ENCODE measurements at regions not wholly inside any gene's neighbourhood (a gene's known extent, or its start where the extent isn't known, plus 50 kb on each side); places are given as distances from the start of the nearest gene placed in this dataset.

DNA sequence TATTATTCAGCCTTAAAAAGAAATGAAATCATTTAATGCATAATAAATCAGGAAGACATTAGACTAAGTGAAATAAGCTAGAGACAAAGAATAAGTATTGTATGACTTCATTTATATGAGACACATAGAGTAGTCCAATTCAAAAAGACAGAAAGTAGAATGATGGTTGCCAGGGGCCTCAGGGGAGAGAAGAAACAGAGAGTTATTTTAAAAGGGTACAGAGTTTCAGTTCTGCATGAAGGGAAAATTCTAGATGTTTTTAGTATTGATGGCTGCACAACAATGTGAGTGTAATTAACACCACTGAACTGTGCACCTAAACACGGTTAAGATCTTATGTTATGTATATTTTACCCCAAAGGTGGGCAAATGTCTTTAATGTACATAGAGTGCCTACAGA is 1407.9 kb upstream of the MAP3K7 start:
- H3K36me3 ChIP-seq (ENCODE audit: control insufficient read depth in 2 of 2, insufficient read depth in 2 of 2, low read length in 1 of 2): no peaks in the 10 kb centered on the region
- ChIA-PET RAD21 (ENCODE audit: unreplicated experiment) (no interaction called here), POLR2A (no interaction called here), SMC1A (ENCODE audit: uncharacterized antibody, unreplicated experiment) (no interaction called here), CTCF (no interaction called here)
- TF ChIP-seq ATF7 (IDR thresholded peaks at IDR 0.05; ENCODE audit: low read depth): 0 out of 2 replicates have a peak, but pooled peaks have one; percentile 14
- no peak for TF ChIP-seq SUZ12 (IDR thresholded peaks at IDR 0.05; ENCODE audit: unreplicated experiment)
- peak; percentile 5; the same call in 1 of the 2 replicates for TF ChIP-seq SPI1 (IDR thresholded peaks at IDR 0.05; ENCODE audit: borderline replicate concordance, insufficient read depth, low read depth, low read length)
- H3K4me2 ChIP-seq (ENCODE audit: control insufficient read depth, insufficient read depth): no peak overlapping the region
- no peak overlapping the region for H3K4me3 ChIP-seq
- FAIRE-seq (no peak), DNase-seq (ENCODE audit: low read depth, low spot score) (no peak), ATAC-seq (peak; percentile 58)
- BruUV-seq (replicated peaks): no TSS peak
- H3K27ac ChIP-seq (ENCODE audit: control insufficient read depth, insufficient read depth): no peak overlapping the region
- no peaks in the 10 kb centered on the region for H3K9me3 ChIP-seq (replicated peaks; ENCODE audit: control insufficient read depth, insufficient read depth, low read length)
- H3K27me3 ChIP-seq (replicated peaks in 1 of 2; ENCODE audit: control insufficient read depth in 2 of 2, insufficient read depth in 2 of 2, low read length in 1 of 2): no peaks in the 10 kb centered on the region
- H3K9ac ChIP-seq (ENCODE audit: control insufficient read depth, insufficient read depth, low read length): no peak overlapping the region
- intact Hi-C loops (cut with micrococcal nuclease; ENCODE audit: unreplicated experiment): no loop called here
- no peak overlapping the region for H2AFZ ChIP-seq (ENCODE audit: control insufficient read depth, low read depth, low read length)
- 44% methylated on average over 1 of the region's 1 CpG for WGBS (ENCODE audit: insufficient coverage, insufficient replicate concordance, low lambda C conversion rate, missing lambda C conversion rate)
- in situ Hi-C loops (cut with MboI): no loop called here
- H3K4me1 ChIP-seq (ENCODE audit: control insufficient read depth, insufficient read depth, low read length): no peaks in the 10 kb centered on the region
- H4K20me1 ChIP-seq (ENCODE audit: control insufficient read depth, insufficient read depth): no peaks in the 10 kb centered on the region
- no peaks in the 10 kb centered on the region for H3K79me2 ChIP-seq (ENCODE audit: control insufficient read depth, insufficient read depth, low read length)

GRCh38 chr6:91982559-91982958 is 1395.7 kb upstream of the MAP3K7 start:
- ChIA-PET CTCF (no interaction called here), POLR2A (no interaction called here), RAD21 (ENCODE audit: unreplicated experiment) (no interaction called here), SMC1A (ENCODE audit: uncharacterized antibody, unreplicated experiment) (no interaction called here)
- Histone ChIP-seq H3K4me3 (no peak overlapping the region), H3K9me3 (replicated peaks; ENCODE audit: control insufficient read depth, insufficient read depth, low read length) (no peaks in the 10 kb centered on the region), H2AFZ (ENCODE audit: control insufficient read depth, low read depth, low read length) (no peak overlapping the region), H3K79me2 (ENCODE audit: control insufficient read depth, insufficient read depth, low read length) (no peaks in the 10 kb centered on the region), H4K20me1 (ENCODE audit: control insufficient read depth, insufficient read depth) (no peaks in the 10 kb centered on the region), H3K27me3 (replicated peaks in 1 of 2; ENCODE audit: control insufficient read depth in 2 of 2, insufficient read depth in 2 of 2, low read length in 1 of 2) (no peaks in the 10 kb centered on the region), H3K4me1 (ENCODE audit: control insufficient read depth, insufficient read depth, low read length) (no peaks in the 10 kb centered on the region), H3K27ac (ENCODE audit: control insufficient read depth, insufficient read depth) (no peak overlapping the region), H3K9ac (ENCODE audit: control insufficient read depth, insufficient read depth, low read length) (no peak overlapping the region), H3K36me3 (ENCODE audit: control insufficient read depth in 2 of 2, insufficient read depth in 2 of 2, low read length in 1 of 2) (no peaks in the 10 kb centered on the region), H3K4me2 (ENCODE audit: control insufficient read depth, insufficient read depth) (no peak overlapping the region)
- BruUV-seq (replicated peaks): no TSS peak
- in situ Hi-C loops (cut with MboI): no loop called here
- intact Hi-C loops (cut with micrococcal nuclease; ENCODE audit: unreplicated experiment): no loop called here
- FAIRE-seq (no peak), DNase-seq (ENCODE audit: low read depth, low spot score) (no peak), ATAC-seq (no peak)
- TF ChIP-seq ZNF274 (IDR thresholded peaks at IDR 0.05; ENCODE audit: insufficient read depth, insufficient read length) (no peak), FOS (IDR thresholded peaks at IDR 0.05; ENCODE audit: borderline replicate concordance, extremely low read depth, insufficient read length) (no peak), MYC (IDR thresholded peaks at IDR 0.05; ENCODE audit: insufficient read depth, insufficient read length, insufficient replicate concordance, low read length, severe bottlenecking) (no peak), CHD2 (IDR thresholded peaks at IDR 0.05; ENCODE audit: borderline replicate concordance, low read depth, low read length) (no peak), YY1 (IDR thresholded peaks at IDR 0.05; ENCODE audit: low read depth, low read length) (no peak), POLR2AphosphoS2 (IDR thresholded peaks at IDR 0.05; ENCODE audit: low read depth, low read length) (no peak), PAX5 (IDR thresholded peaks at IDR 0.05; ENCODE audit: borderline replicate concordance, low read depth, low read length) (no peak), HCFC1 (IDR thresholded peaks at IDR 0.05; ENCODE audit: low read length) (no peak), ATF7 (IDR thresholded peaks at IDR 0.05; ENCODE audit: low read depth) (no peak), GABPA (IDR thresholded peaks at IDR 0.05; ENCODE audit: low read depth) (no peak)
- TF ChIP-seq, protein P1, sequence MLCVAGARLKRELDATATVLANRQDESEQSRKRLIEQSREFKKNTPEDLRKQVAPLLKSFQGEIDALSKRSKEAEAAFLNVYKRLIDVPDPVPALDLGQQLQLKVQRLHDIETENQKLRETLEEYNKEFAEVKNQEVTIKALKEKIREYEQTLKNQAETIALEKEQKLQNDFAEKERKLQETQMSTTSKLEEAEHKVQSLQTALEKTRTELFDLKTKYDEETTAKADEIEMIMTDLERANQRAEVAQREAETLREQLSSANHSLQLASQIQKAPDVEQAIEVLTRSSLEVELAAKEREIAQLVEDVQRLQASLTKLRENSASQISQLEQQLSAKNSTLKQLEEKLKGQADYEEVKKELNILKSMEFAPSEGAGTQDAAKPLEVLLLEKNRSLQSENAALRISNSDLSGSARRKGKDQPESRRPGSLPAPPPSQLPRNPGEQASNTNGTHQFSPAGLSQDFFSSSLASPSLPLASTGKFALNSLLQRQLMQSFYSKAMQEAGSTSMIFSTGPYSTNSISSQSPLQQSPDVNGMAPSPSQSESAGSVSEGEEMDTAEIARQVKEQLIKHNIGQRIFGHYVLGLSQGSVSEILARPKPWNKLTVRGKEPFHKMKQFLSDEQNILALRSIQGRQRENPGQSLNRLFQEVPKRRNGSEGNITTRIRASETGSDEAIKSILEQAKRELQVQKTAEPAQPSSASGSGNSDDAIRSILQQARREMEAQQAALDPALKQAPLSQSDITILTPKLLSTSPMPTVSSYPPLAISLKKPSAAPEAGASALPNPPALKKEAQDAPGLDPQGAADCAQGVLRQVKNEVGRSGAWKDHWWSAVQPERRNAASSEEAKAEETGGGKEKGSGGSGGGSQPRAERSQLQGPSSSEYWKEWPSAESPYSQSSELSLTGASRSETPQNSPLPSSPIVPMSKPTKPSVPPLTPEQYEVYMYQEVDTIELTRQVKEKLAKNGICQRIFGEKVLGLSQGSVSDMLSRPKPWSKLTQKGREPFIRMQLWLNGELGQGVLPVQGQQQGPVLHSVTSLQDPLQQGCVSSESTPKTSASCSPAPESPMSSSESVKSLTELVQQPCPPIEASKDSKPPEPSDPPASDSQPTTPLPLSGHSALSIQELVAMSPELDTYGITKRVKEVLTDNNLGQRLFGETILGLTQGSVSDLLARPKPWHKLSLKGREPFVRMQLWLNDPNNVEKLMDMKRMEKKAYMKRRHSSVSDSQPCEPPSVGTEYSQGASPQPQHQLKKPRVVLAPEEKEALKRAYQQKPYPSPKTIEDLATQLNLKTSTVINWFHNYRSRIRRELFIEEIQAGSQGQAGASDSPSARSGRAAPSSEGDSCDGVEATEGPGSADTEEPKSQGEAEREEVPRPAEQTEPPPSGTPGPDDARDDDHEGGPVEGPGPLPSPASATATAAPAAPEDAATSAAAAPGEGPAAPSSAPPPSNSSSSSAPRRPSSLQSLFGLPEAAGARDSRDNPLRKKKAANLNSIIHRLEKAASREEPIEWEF (IDR thresholded peaks at IDR 0.05; ENCODE audit: insufficient replicate concordance, low read depth, low read length): no peak

Measured in GM12878 (cell line).